ENCODE measurements at regions not wholly inside any gene's neighbourhood (a gene's known extent, or its start where the extent isn't known, plus 50 kb on each side); places are given as distances from the start of the nearest gene placed in this dataset.

- DNase-seq, result no peak
Observed at GRCh38 chr11:115778928-115779650, 274.9 kb upstream of the CADM1 start.

GRCh38 chr11:115776916-115777315, 272.7 kb upstream of the CADM1 start:
- no peak for DNase-seq

GRCh38 chr11:115775846-115776245, 271.6 kb upstream of the CADM1 start:
- DNase-seq, result no peak

DNA sequence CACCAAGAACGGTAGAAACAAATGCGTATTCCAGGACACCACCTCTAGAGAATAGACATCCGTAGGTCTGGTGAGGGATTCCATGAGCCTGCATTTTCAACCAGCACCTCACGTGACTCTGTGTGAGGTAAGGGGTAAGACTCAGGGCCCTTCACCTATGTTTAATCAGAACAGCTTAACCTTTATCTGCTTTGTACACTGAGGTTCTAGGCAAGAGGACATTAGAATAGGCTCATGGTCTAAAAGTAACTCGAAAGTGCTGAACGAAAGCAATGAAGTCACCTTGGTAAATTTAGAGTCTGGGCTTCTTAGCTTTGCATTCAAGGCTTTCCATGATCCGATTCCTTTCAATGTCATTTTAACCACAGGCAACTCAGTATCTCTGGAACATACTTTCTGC, 270.5 kb upstream of the CADM1 start:
- DNase-seq, result no peak

DNA sequence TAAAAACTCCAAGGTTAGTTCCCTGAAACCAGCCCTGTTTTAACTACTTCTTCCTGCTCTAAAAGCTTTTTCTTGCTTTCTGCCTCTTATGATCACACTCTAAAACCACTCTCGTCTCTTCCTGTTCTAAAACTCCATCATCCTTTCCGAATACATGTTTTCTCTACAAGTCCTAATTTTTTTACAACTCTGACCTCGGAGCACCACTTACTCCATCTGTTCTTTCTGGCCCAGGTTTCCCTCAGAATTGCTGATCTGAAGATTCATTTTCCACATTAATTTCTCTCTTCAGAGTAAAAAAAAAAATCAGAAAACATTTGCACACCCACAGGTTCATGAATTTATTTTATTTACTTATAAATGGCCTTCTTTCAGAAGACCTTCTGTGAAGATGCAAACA, 265.7 kb upstream of the CADM1 start:
- no peak for DNase-seq

DNA sequence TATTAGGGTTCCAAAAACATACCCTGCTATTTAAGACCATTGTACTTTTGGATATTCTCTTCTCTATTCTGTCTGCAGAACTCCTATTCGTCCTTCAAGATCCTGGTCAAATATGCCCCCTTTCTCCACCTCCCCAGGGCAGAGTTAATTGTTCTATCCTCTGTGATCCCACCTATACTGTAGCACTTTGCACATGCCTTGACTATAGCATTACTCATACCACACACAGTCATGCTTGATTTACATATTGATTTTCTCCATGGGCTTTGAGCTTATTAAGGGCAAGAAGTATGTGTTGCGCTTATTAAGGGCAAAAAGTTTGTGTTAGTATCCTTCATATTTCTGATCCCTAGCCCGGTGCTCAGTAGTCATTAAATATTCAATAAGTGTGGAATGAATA, 263.7 kb upstream of the CADM1 start:
- no peak for DNase-seq

DNA sequence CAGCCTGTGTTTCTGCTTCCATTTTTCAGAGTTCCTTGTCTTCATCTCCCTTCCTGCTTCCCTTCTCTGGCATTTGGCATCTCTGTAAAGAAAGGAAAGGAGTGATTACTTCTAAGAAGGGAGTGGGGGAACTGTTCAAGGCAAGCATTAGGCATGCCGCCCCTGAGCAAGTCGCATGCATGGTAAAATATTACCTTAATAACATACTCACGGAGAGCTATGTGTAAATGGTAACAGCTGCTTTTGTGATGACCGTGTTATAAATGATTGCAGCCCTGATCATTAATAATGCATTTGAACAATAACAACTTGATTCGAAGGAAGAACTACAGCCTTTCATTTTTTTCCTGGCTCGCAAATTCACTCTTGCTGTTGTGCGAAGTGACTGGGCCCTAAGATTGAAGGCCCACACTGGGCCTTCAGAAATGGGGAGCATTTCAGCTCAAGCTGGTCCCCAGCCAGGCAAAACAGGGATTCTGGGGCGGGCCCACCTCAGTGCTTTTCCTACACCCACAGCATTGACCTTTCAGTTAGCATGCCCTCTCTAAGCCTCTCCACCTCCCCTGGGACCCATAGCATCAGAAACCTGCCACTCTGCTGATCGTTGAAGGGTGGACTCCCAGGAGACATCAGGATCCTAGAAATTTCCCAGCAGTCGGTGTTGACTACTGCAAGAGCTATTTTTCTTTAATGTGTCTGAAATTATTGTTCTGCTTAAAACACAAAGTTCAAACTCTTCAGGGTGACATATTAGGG, 263.0 kb upstream of the CADM1 start:
- no peak for DNase-seq

GRCh38 chr11:115766561-115766960, 262.3 kb upstream of the CADM1 start:
- no peak for DNase-seq

DNA sequence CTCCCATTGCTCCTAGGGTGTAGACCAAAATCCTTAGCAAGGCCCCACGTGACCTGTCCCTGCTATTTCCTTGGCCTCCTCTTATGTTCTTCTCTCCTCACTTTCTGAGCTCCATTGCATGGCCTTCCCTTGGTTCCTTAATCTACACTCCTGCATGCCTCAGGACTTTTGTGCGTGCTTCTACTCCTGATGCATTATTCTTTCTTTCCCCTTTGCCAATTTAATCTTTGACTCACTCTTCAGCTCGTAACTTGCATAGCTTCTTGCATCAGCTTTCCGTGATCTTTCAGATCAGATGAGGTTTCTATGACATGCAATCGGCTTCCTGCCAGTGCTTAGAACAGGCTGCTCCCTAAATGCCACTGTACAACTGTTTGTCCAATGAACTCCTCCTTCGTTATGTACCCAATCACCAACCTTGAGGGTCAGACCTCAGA, 261.6 kb upstream of the CADM1 start:
- no peak for DNase-seq

- no peak for DNase-seq
Observed at GRCh38 chr11:115764176-115764575, 260.0 kb upstream of the CADM1 start.

- DNase-seq, result no peak
Observed at GRCh38 chr11:115761817-115762216, 257.6 kb upstream of the CADM1 start.

DNA sequence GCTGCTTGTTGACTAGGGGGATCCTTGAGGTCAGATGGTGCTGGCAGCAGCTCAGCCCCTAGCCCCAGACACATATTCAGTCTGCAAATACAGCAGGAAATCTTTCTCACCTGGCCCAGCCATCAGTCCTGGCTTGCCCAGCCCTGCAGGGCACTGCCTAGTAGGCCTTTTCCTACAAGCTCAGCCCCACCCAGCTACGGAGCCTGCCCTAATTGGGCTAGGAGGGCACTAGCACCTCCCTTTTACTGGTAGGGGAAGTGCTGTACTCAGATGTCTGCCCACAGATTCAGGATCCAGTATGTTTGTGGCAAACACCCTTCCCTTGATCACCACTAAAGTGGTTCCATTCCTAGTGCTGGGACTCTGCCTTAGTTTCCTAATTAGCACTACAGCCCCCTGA, 257.1 kb upstream of the CADM1 start:
- DNase-seq, result no peak

GRCh38 chr11:115760461-115761320, 256.5 kb upstream of the CADM1 start:
- DNase-seq, result no peak

DNA sequence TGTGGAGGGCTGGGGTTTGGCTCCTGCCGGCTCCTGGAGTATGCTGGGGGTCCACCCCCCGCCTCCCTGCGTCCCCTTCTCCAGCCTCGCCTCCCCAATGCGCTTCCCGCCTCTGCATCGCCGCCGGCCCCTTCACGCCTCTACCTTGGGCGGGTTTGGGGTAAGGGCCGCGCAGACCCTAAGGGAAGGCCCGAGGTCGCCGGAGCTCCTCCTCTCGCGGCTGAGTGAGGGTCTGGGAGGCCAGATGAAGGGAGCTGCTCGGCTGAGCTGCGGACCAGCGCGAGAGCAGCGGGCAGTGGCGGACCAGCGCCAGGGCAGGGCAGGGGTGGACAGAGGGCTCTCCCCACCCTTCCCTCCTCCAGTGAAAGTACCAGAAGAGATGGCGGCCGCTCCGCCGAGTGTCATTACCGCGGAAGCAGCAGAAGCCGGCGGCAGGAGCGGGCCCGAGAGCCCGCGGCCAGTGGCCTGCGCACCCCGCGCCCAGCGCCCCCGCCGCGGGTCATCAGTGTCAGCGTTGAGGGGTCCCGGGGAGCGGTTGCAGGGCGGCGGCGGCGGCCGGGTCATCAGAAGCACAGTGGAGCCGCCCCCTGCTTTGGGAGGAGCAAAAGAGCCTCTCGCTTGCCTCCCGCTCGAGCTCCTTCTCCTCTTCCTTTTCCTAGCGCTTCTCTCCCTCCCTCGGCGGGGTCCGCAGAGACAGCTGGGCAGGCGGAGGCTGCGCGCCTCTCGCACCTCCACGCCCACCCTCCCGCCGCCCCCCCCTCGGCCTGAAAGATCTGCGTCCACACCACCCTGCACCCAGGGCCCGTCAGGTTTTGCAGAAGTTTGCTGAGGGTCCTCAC, 255.6 kb upstream of the CADM1 start:
- DNase-seq, result no peak

DNA sequence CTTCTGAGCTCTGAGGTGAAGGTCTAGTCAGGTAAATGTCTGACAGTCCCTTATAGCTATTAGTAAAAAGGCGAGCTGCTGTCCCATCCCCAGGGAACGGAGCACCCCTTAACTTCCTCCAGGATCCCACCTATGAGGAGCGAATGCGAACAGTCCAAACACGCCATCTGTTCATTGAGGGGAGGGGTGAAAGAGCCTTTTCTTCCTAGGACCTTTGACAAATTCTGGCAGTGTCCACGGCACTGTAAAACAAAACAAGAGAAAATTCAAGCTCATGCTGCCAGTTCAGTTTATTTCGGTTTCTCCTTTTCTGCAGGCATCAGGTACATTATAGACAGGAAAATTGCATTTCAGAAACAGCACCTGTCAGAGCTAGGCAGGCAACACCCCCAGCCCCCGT, 253.8 kb upstream of the CADM1 start:
- DNase-seq, result no peak

- DNase-seq, result no peak
Observed at GRCh38 chr11:115751243-115752015, 247.2 kb upstream of the CADM1 start.

DNA sequence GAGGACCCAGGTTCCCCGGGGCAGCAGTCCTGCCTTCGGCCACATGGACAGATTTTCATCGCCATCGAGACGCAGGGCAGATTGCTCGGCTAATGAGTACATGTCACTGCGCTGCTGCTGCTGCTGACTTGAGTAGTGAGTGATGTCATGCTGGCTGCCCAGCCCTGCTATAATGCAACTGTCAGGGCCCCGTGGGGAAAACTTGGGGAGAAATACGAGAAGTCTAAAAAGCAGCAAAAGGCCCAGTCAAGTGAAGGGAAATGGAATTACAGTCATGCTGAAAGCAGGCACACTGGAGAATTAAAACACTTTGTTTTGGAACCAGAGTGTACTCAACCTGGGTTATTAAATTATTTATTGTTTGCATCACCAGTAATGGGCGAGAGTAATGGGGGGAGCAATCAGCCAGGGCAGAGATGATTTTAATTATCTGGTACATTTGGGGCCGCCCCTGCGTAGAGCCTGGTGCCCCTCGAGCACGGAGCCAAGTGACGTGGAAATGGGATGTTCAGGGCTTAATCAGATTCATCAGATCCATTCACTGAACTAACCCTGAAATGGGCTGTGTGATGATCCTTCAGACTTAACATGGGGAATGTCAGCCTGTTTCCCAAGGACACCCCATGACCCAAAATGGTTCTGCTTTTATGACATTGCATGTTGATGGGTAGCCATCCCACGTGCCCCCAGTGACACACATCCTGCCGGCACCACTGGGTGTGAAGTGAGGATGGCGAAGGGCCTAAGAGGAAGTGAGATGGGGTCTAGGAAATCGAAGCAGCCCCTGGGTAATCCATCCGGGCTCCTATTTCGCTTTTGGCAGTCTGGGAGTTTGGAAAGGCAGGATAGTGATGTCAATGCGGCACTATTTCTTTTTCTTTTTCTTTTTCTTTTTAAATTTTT, 241.6 kb upstream of the CADM1 start:
- no peak for DNase-seq

GRCh38 chr11:115745066-115745465, 240.9 kb upstream of the CADM1 start:
- no peak for DNase-seq

GRCh38 chr11:115743719-115744118, 239.5 kb upstream of the CADM1 start:
- no peak for DNase-seq

- DNase-seq, result peak; percentile 98
Observed at GRCh38 chr11:115741376-115742107, 237.3 kb upstream of the CADM1 start.

All from DMS153 (cell line).